HG03045 (cell line): ENCODE measurements at regions not wholly inside any gene's neighbourhood (a gene's known extent, or its start where the extent isn't known, plus 50 kb on each side); places are given as distances from the start of the nearest gene placed in this dataset.
"Not testable (repeated sequence)": the region's sequence is repeated elsewhere in the genome, so short reads cannot be mapped to it uniquely, and the experiment has no call there.

Experiments used
- ATAC-seq: cut with Tn5 transposase; IDR thresholded peaks from one replicate; pipeline ENCODE4 v1.9.1; 2021; ENCODE audit warnings: mild to moderate bottlenecking, moderate library complexity; ENCODE audit not compliant: unreplicated experiment

GRCh38 chr12:19763488-19763887 is 324.2 kb downstream of the AEBP2 start:
- ATAC-seq, result no peak

GRCh38 chr12:19764408-19764807 is 325.1 kb downstream of the AEBP2 start:
- ATAC-seq, result no peak

- ATAC-seq, result no peak
Measured at GRCh38 chr12:19771858-19772257, 332.6 kb downstream of the AEBP2 start.

- ATAC-seq, result no peak
Measured at GRCh38 chr12:19772776-19773175, 333.5 kb downstream of the AEBP2 start.

- no peak for ATAC-seq
Measured at GRCh38 chr12:19775241-19775640, 335.9 kb downstream of the AEBP2 start.

GRCh38 chr12:19775976-19776375 is 336.7 kb downstream of the AEBP2 start:
- not testable (repeated sequence) for ATAC-seq

GRCh38 chr12:19778172-19778571 is 338.9 kb downstream of the AEBP2 start:
- no peak for ATAC-seq

GRCh38 chr12:19778797-19779196 is 339.5 kb downstream of the AEBP2 start:
- no peak for ATAC-seq

- no peak for ATAC-seq
Measured at GRCh38 chr12:19779395-19780056, 340.2 kb downstream of the AEBP2 start.

- ATAC-seq, result no peak
Measured at GRCh38 chr12:19780460-19780859, 341.2 kb downstream of the AEBP2 start.

GRCh38 chr12:19783547-19784444 is 344.5 kb downstream of the AEBP2 start:
- no peak for ATAC-seq

GRCh38 chr12:19792028-19792427 is 352.7 kb downstream of the AEBP2 start:
- no peak for ATAC-seq

- ATAC-seq, result no peak
Measured at GRCh38 chr12:19794116-19794515, 354.8 kb downstream of the AEBP2 start.

- ATAC-seq, result no peak
Measured at GRCh38 chr12:19799216-19799615, 359.9 kb downstream of the AEBP2 start.

- ATAC-seq, result no peak
Measured at GRCh38 chr12:19799895-19800602, 360.8 kb downstream of the AEBP2 start.

GRCh38 chr12:19800884-19801283 is 361.6 kb downstream of the AEBP2 start:
- ATAC-seq, result no peak

GRCh38 chr12:19801941-19802340 is 362.6 kb downstream of the AEBP2 start:
- no peak for ATAC-seq

GRCh38 chr12:19802915-19803314 is 363.6 kb downstream of the AEBP2 start:
- ATAC-seq, result no peak

- ATAC-seq, result no peak
Measured at GRCh38 chr12:19804737-19805136, 365.4 kb downstream of the AEBP2 start.

GRCh38 chr12:19808371-19808770 is 369.1 kb downstream of the AEBP2 start:
- ATAC-seq, result no peak

GRCh38 chr12:19810213-19810612 is 370.9 kb downstream of the AEBP2 start:
- ATAC-seq, result no peak

GRCh38 chr12:19811922-19812321 is 372.6 kb downstream of the AEBP2 start:
- no peak for ATAC-seq
